GM23338 (cell line): ENCODE measurements at regions not wholly inside any gene's neighbourhood (a gene's known extent, or its start where the extent isn't known, plus 50 kb on each side); places are given as distances from the start of the nearest gene placed in this dataset.

Experiments used
- ATAC-seq: fragments of 200-7000 bp; cut with Tn5 transposase; 3 replicates; pipeline ENCODE4 v1.9.1; 2020
- DNase-seq: peaks from one replicate; pipeline ENCODE4 v3.0.0-alpha.2; 2015; ENCODE audit warnings: low spot score
- H2AFZ ChIP-seq: fragments of 200-600 bp; sonication (generic); 2 replicates; pipeline ENCODE4 v1.8.0; 2016; ENCODE audit warnings: antibody characterized with exemption, mild to moderate bottlenecking, moderate library complexity
- H3F3A ChIP-seq: fragments of 200-600 bp; sonication (generic); replicated peaks from 2 replicates; pipeline ENCODE4 v1.8.0; 2017; ENCODE audit warnings: antibody characterized with exemption, mixed run types, low read depth
- H3K27ac ChIP-seq: fragments of 200-600 bp; sonication (generic); 2 replicates; pipeline ENCODE4 v1.6.1; 2016; ENCODE audit warnings: low read depth
- H3K27me3 ChIP-seq: fragments of 200-600 bp; sonication (generic); 2 replicates; pipeline ENCODE4 v1.8.0; 2016; ENCODE audit warnings: mild to moderate bottlenecking, mixed run types, moderate library complexity; ENCODE audit not compliant: insufficient read depth
- H3K36me3 ChIP-seq: fragments of 200-600 bp; sonication (generic); 2 replicates; pipeline ENCODE4 v1.8.0; 2016; ENCODE audit warnings: mild to moderate bottlenecking; ENCODE audit not compliant: insufficient read depth
- H3K4me1 ChIP-seq: fragments of 200-600 bp; sonication (generic); 2 replicates; pipeline ENCODE4 v1.8.0; 2016; ENCODE audit warnings: mild to moderate bottlenecking, moderate library complexity; ENCODE audit not compliant: insufficient read depth
- H3K4me2 ChIP-seq: fragments of 200-600 bp; sonication (generic); 2 replicates; pipeline ENCODE4 v1.7.1; 2017; ENCODE audit warnings: mixed run types
- H3K4me3 ChIP-seq: fragments of 200-600 bp; sonication (generic); 2 replicates; pipeline ENCODE4 v1.6.1; 2016; ENCODE audit warnings: mixed run types
- H3K79me2 ChIP-seq: fragments of 200-600 bp; sonication (generic); replicated peaks from 2 replicates; pipeline ENCODE4 v1.8.0; 2017; ENCODE audit warnings: mild to moderate bottlenecking; ENCODE audit not compliant: insufficient read depth
- H3K9me2 ChIP-seq: fragments of 200-600 bp; sonication (generic); 2 replicates; pipeline ENCODE4 v1.8.0; 2017; ENCODE audit not compliant: insufficient read depth
- H4K20me1 ChIP-seq: fragments of 200-600 bp; sonication (generic); replicated peaks from 2 replicates; pipeline ENCODE4 v1.8.0; 2017; ENCODE audit warnings: mild to moderate bottlenecking; ENCODE audit not compliant: insufficient read depth
- H3K27ac Mint-ChIP-seq: 2 replicates; pipeline ENCODE4 v1.8.0; 2020; ENCODE audit warnings: inconsistent platforms, mild to moderate bottlenecking, moderate library complexity, mixed read lengths
- H3K27me3 Mint-ChIP-seq: 3 replicates; pipeline ENCODE4 v1.8.0; 2022; ENCODE audit warnings: low read depth, mild to moderate bottlenecking, moderate library complexity, mixed read lengths, inconsistent platforms; ENCODE audit not compliant: insufficient read depth, poor library complexity
- H3K36me3 Mint-ChIP-seq: 3 replicates; pipeline ENCODE4 v1.8.0; 2021; ENCODE audit warnings: low read depth, mild to moderate bottlenecking, inconsistent platforms, moderate library complexity, mixed read lengths
- H3K4me1 Mint-ChIP-seq: 3 replicates; pipeline ENCODE4 v1.8.0; 2020; ENCODE audit warnings: mild to moderate bottlenecking, inconsistent platforms, mixed read lengths
- H3K4me3 Mint-ChIP-seq: 3 replicates; pipeline ENCODE4 v1.8.0; 2021; ENCODE audit warnings: moderate library complexity, mild to moderate bottlenecking, inconsistent platforms, mixed read lengths
- H3K9me3 Mint-ChIP-seq: 3 replicates; pipeline ENCODE4 v1.8.0; 2020; ENCODE audit warnings: moderate library complexity, mild to moderate bottlenecking, inconsistent platforms, mixed read lengths
- CREB1 ChIP-seq: fragments of 250-450 bp; sonication (Bioruptor Pico); IDR thresholded peaks from 2 replicates; pipeline ENCODE4 v1.5.0; 2020; ENCODE audit warnings: low read depth, mild to moderate bottlenecking, moderate library complexity
- EZH2 ChIP-seq: fragments of 200-600 bp; sonication (generic); IDR thresholded peaks from one replicate; pipeline ENCODE4 v1.8.0; 2017; ENCODE audit warnings: antibody characterized with exemption, mild to moderate bottlenecking, low read depth; ENCODE audit not compliant: unreplicated experiment
- EZH2phosphoT487 ChIP-seq: fragments of 200-600 bp; sonication (generic); IDR thresholded peaks from one replicate; pipeline ENCODE4 v1.8.1; 2018; ENCODE audit warnings: antibody characterized with exemption; ENCODE audit not compliant: unreplicated experiment
- JUNB ChIP-seq: IDR thresholded peaks from one replicate; pipeline ENCODE4 v1.6.1; 2016; ENCODE audit warnings: antibody characterized with exemption; ENCODE audit not compliant: unreplicated experiment
- NANOG ChIP-seq: IDR thresholded peaks from 2 replicates; pipeline ENCODE4 v1.6.1; 2016; ENCODE audit warnings: antibody characterized with exemption, borderline replicate concordance
- POLR2AphosphoS5 ChIP-seq: IDR thresholded peaks from 2 replicates; pipeline ENCODE4 v1.6.1; 2016; ENCODE audit warnings: antibody characterized with exemption, low read depth
- STAT1 ChIP-seq: IDR thresholded peaks from one replicate; pipeline ENCODE4 v1.6.1; 2016; ENCODE audit warnings: antibody characterized with exemption; ENCODE audit not compliant: unreplicated experiment
- ZNF114 ChIP-seq: fragments of 250-450 bp; sonication (Bioruptor Pico); IDR thresholded peaks from 2 replicates; pipeline ENCODE4 v1.5.0; 2020; ENCODE audit warnings: mild to moderate bottlenecking, moderate library complexity
- ZNF331 ChIP-seq: fragments of 250-450 bp; sonication (Bioruptor Pico); IDR thresholded peaks from 2 replicates; pipeline ENCODE4 v1.5.0; 2020; ENCODE audit warnings: low read depth, mild to moderate bottlenecking, moderate library complexity
- TF ChIP-seq, protein P1 (sequence below): fragments of 250-450 bp; sonication (Bioruptor Pico); IDR thresholded peaks from 2 replicates; pipeline ENCODE4 v1.5.0; 2020; ENCODE audit warnings: mild to moderate bottlenecking, moderate library complexity
- TF ChIP-seq, protein P2 (sequence below): IDR thresholded peaks from 2 replicates; pipeline ENCODE4 v1.6.1; 2016; ENCODE audit warnings: antibody characterized with exemption
- TF ChIP-seq, protein P3 (sequence below): IDR thresholded peaks from one replicate; pipeline ENCODE4 v1.6.1; 2018; ENCODE audit warnings: antibody characterized with exemption; ENCODE audit not compliant: unreplicated experiment

DNA sequence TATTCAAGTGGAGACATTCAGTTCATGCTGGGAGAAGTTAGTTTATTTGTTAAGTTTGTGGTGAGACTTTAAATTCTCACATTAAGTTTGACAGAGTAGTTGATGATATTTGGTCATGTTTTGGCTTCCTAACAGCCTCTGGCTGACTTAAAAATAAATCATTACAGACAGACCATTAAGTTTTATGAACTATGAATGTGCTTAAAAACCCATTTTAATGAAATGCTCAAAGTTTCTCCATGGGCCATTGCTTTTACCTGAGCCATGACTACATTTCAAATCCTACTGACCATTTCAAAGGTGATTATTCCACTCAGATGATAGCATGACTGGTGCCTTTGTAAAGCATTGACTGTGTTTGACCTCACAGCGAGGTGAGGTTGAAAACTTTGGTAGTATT is 192.7 kb downstream of the LRRC70 start:
- TF ChIP-seq EZH2 (no peak), JUNB (no peak), EZH2phosphoT487 (no peak), POLR2AphosphoS5 (no peak), CREB1 (no peak), ZNF331 (CRISPR knock-in tag) (no peak), ZNF114 (no peak), STAT1 (no peak), NANOG (no peak)
- TF ChIP-seq, protein P1, sequence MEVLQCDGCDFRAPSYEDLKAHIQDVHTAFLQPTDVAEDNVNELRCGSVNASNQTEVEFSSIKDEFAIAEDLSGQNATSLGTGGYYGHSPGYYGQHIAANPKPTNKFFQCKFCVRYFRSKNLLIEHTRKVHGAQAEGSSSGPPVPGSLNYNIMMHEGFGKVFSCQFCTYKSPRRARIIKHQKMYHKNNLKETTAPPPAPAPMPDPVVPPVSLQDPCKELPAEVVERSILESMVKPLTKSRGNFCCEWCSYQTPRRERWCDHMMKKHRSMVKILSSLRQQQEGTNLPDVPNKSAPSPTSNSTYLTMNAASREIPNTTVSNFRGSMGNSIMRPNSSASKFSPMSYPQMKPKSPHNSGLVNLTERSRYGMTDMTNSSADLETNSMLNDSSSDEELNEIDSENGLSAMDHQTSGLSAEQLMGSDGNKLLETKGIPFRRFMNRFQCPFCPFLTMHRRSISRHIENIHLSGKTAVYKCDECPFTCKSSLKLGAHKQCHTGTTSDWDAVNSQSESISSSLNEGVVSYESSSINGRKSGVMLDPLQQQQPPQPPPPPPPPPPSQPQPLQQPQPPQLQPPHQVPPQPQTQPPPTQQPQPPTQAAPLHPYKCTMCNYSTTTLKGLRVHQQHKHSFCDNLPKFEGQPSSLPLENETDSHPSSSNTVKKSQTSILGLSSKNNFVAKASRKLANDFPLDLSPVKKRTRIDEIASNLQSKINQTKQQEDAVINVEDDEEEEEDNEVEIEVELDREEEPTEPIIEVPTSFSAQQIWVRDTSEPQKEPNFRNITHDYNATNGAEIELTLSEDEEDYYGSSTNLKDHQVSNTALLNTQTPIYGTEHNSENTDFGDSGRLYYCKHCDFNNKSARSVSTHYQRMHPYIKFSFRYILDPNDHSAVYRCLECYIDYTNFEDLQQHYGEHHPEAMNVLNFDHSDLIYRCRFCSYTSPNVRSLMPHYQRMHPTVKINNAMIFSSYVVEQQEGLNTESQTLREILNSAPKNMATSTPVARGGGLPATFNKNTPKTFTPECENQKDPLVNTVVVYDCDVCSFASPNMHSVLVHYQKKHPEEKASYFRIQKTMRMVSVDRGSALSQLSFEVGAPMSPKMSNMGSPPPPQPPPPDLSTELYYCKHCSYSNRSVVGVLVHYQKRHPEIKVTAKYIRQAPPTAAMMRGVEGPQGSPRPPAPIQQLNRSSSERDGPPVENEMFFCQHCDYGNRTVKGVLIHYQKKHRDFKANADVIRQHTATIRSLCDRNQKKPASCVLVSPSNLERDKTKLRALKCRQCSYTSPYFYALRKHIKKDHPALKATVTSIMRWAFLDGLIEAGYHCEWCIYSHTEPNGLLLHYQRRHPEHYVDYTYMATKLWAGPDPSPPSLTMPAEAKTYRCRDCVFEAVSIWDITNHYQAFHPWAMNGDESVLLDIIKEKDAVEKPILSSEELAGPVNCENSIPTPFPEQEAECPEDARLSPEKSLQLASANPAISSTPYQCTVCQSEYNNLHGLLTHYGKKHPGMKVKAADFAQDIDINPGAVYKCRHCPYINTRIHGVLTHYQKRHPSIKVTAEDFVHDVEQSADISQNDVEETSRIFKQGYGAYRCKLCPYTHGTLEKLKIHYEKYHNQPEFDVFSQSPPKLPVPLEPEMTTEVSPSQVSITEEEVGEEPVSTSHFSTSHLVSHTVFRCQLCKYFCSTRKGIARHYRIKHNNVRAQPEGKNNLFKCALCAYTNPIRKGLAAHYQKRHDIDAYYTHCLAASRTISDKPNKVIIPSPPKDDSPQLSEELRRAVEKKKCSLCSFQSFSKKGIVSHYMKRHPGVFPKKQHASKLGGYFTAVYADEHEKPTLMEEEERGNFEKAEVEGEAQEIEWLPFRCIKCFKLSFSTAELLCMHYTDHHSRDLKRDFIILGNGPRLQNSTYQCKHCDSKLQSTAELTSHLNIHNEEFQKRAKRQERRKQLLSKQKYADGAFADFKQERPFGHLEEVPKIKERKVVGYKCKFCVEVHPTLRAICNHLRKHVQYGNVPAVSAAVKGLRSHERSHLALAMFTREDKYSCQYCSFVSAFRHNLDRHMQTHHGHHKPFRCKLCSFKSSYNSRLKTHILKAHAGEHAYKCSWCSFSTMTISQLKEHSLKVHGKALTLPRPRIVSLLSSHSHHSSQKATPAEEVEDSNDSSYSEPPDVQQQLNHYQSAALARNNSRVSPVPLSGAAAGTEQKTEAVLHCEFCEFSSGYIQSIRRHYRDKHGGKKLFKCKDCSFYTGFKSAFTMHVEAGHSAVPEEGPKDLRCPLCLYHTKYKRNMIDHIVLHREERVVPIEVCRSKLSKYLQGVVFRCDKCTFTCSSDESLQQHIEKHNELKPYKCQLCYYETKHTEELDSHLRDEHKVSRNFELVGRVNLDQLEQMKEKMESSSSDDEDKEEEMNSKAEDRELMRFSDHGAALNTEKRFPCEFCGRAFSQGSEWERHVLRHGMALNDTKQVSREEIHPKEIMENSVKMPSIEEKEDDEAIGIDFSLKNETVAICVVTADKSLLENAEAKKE, result no peak
- TF ChIP-seq, protein P2, sequence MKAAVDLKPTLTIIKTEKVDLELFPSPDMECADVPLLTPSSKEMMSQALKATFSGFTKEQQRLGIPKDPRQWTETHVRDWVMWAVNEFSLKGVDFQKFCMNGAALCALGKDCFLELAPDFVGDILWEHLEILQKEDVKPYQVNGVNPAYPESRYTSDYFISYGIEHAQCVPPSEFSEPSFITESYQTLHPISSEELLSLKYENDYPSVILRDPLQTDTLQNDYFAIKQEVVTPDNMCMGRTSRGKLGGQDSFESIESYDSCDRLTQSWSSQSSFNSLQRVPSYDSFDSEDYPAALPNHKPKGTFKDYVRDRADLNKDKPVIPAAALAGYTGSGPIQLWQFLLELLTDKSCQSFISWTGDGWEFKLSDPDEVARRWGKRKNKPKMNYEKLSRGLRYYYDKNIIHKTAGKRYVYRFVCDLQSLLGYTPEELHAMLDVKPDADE, result no peak
- TF ChIP-seq, protein P3, sequence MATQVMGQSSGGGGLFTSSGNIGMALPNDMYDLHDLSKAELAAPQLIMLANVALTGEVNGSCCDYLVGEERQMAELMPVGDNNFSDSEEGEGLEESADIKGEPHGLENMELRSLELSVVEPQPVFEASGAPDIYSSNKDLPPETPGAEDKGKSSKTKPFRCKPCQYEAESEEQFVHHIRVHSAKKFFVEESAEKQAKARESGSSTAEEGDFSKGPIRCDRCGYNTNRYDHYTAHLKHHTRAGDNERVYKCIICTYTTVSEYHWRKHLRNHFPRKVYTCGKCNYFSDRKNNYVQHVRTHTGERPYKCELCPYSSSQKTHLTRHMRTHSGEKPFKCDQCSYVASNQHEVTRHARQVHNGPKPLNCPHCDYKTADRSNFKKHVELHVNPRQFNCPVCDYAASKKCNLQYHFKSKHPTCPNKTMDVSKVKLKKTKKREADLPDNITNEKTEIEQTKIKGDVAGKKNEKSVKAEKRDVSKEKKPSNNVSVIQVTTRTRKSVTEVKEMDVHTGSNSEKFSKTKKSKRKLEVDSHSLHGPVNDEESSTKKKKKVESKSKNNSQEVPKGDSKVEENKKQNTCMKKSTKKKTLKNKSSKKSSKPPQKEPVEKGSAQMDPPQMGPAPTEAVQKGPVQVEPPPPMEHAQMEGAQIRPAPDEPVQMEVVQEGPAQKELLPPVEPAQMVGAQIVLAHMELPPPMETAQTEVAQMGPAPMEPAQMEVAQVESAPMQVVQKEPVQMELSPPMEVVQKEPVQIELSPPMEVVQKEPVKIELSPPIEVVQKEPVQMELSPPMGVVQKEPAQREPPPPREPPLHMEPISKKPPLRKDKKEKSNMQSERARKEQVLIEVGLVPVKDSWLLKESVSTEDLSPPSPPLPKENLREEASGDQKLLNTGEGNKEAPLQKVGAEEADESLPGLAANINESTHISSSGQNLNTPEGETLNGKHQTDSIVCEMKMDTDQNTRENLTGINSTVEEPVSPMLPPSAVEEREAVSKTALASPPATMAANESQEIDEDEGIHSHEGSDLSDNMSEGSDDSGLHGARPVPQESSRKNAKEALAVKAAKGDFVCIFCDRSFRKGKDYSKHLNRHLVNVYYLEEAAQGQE, result no peak
- Histone ChIP-seq H3K9me2 (no peaks in the 10 kb centered on the region), H3K27me3 (no peaks in the 10 kb centered on the region), H3K27ac (no peak overlapping the region), H3K4me1 (no peaks in the 10 kb centered on the region), H2AFZ (no peak overlapping the region), H3F3A (no peaks in the 10 kb centered on the region), H3K36me3 (no peaks in the 10 kb centered on the region), H3K79me2 (no peaks in the 10 kb centered on the region), H4K20me1 (no peaks in the 10 kb centered on the region), H3K4me2 (no peak overlapping the region), H3K4me3 (no peak overlapping the region)
- Mint-ChIP-seq H3K9me3 (no peaks in the 10 kb centered on the region), H3K4me1 (no peaks in the 10 kb centered on the region), H3K4me3 (no peak overlapping the region), H3K27ac (no peak overlapping the region), H3K27me3 (no peaks in the 10 kb centered on the region), H3K36me3 (no peaks in the 10 kb centered on the region)
- ATAC-seq (no peak), DNase-seq (no peak)
